Ovary (tissue), 7 donors: ENCODE measurements at regions not wholly inside any gene's neighbourhood (a gene's known extent, or its start where the extent isn't known, plus 50 kb on each side); places are given as distances from the start of the nearest gene placed in this dataset.

Experiments
- DNase-seq, 5 donors: peaks; one replicate each; pipeline ENCODE4 v3.0.0-alpha.2; 2019 to 2020
- H3K27ac ChIP-seq, 2 donors: fragments of 200-600 bp; one replicate each; pipeline versions ENCODE4 v1.5.1 to v1.8.0; 2019 to 2022
- H3K27me3 ChIP-seq: fragments of 200-600 bp; one replicate; pipeline ENCODE4 v1.8.0; 2022
- H3K36me3 ChIP-seq: fragments of 200-600 bp; sonication (generic); one replicate; pipeline ENCODE4 v1.5.1; 2019
- H3K4me1 ChIP-seq: one replicate; pipeline ENCODE4 v1.8.1; 2013; ENCODE audit warnings: mild to moderate bottlenecking, moderate library complexity; ENCODE audit not compliant: insufficient read depth
- H3K4me3 ChIP-seq: fragments of 200-600 bp; sonication (generic); one replicate; pipeline ENCODE4 v1.5.1; 2017
- H3K9me3 ChIP-seq, 2 donors: fragments of 200-600 bp in 1 of 2; sonication (generic) in 1 of 2; one replicate each; pipeline versions ENCODE4 v1.5.1 to v1.8.1; 2013 to 2019; ENCODE audit warnings: mild to moderate bottlenecking in 1 of 2, moderate library complexity in 1 of 2
- CTCF ChIP-seq, 3 donors: fragments of 450-650 bp in 2 of 3; fragments of 200-600 bp in 1 of 3; IDR thresholded peaks; one replicate each; pipeline versions ENCODE4 v1.5.1 to v1.8.0; 2016 to 2022; ENCODE audit warnings: antibody characterized with exemption in 3 of 3, mild to moderate bottlenecking in 1 of 3
- EP300 ChIP-seq: sonication (generic); formaldehyde crosslinking; IDR thresholded peaks from one replicate; pipeline ENCODE4 v1.6.1; 2017; ENCODE audit warnings: antibody characterized with exemption
- POLR2A ChIP-seq: fragments of 450-650 bp; IDR thresholded peaks from one replicate; pipeline ENCODE4 v1.6.1; 2017; ENCODE audit warnings: antibody characterized with exemption, mild to moderate bottlenecking, moderate library complexity
- WGBS, 3 donors: extraction: QIAGEN DNeasy Blood & Tissue Kit in 1 of 3; methylation state at CpG; one replicate each; pipeline versions ENCODE4 v1.1.5 to v1.1.7; 2013 to 2017; 5-methylcytosine and 5-hydroxymethylcytosine counted together
- intact Hi-C, 4 donors: fragments of 100-400 bp; cut with DNase I; formaldehyde crosslinking; loops; one replicate each; pipeline versions ENCODE4 v1.11.0 to v1.15.1; 2022 to 2023
- donor health status: DM: no; HTN: no; CAD: no; lungs with moderate emphysema.
- donor health status: DM: no; HTN: no; CAD: no.
- donor health status: Bipolar disorder and iron deficiency.
- donor health status: DM: no; HTN: no; CAD: no.
- donor health status: DM: yes; HTN: yes; CAD: no.

GRCh38 chr1:194055536-194055935, 869.1 kb upstream of the B3GALT2 start:
- Histone ChIP-seq H3K27me3 (no peaks in the 10 kb centered on the region), H3K27ac (no peak overlapping the region), H3K9me3 (no peaks in the 10 kb centered on the region), H3K4me1 (peaks cover 3% of the 10 kb centered on the region), H3K36me3 (no peaks in the 10 kb centered on the region), H3K4me3 (no peak overlapping the region)
- DNase-seq = no peak
- TF ChIP-seq CTCF (IDR thresholded peaks at IDR 0.05) (no peak), EP300 (no peak), POLR2A (no peak)
- intact Hi-C loops = no loop called here
- 0 to 2% (median 2%) methylated on average over 1 of the region's 1 CpG for WGBS, 3 donors

- TF ChIP-seq POLR2A (no peak), EP300 (no peak), CTCF (IDR thresholded peaks at IDR 0.05) (no peak)
- Histone ChIP-seq H3K27ac (no peak overlapping the region), H3K9me3 (no peaks in the 10 kb centered on the region), H3K4me1 (peaks cover 3% of the 10 kb centered on the region), H3K27me3 (no peaks in the 10 kb centered on the region), H3K4me3 (no peak overlapping the region), H3K36me3 (no peaks in the 10 kb centered on the region)
- WGBS, 3 donors = 93 to 98% (median 96%) methylated on average over 2 of the region's 2 CpGs
- DNase-seq = no peak
- intact Hi-C loops = no loop called here
Observed at GRCh38 chr1:194052514-194053338, 866.3 kb upstream of the B3GALT2 start.

- 65% methylated on average over 3 of the region's 3 CpGs for WGBS, 3 donors
- no peak for TF ChIP-seq POLR2A
- no peak for TF ChIP-seq CTCF (IDR thresholded peaks at IDR 0.05)
- TF ChIP-seq EP300 = no peak
- Histone ChIP-seq H3K27ac (no peak overlapping the region), H3K4me3 (no peak overlapping the region), H3K4me1 (no peaks in the 10 kb centered on the region), H3K36me3 (no peaks in the 10 kb centered on the region), H3K9me3 (no peaks in the 10 kb centered on the region), H3K27me3 (no peaks in the 10 kb centered on the region)
- DNase-seq = no peak
- intact Hi-C loops = no loop called here
Observed at GRCh38 chr1:194047921-194048320, 861.5 kb upstream of the B3GALT2 start.

GRCh38 chr1:194047206-194047605, 860.8 kb upstream of the B3GALT2 start:
- TF ChIP-seq CTCF (IDR thresholded peaks at IDR 0.05) = no peak
- TF ChIP-seq EP300 = no peak
- TF ChIP-seq POLR2A = no peak
- H3K36me3 ChIP-seq = no peaks in the 10 kb centered on the region
- 49 to 68% (median 53%) methylated on average over 3 of the region's 3 CpGs for WGBS, 3 donors
- H3K4me3 ChIP-seq = no peak overlapping the region
- H3K4me1 ChIP-seq = no peaks in the 10 kb centered on the region
- intact Hi-C loops = no loop called here
- no peaks in the 10 kb centered on the region for H3K27me3 ChIP-seq
- DNase-seq = no peak
- no peak overlapping the region for H3K27ac ChIP-seq
- no peaks in the 10 kb centered on the region for H3K9me3 ChIP-seq
